ENCODE measurements at regions not wholly inside any gene's neighbourhood (a gene's known extent, or its start where the extent isn't known, plus 50 kb on each side); places are given as distances from the start of the nearest gene placed in this dataset.

- CTCF ChIA-PET, result no interaction called here
- Mint-ChIP-seq H3K36me3 (ENCODE audit: insufficient read depth, unreplicated experiment) (no peaks in the 10 kb centered on the region), H3K9me3 (ENCODE audit: unreplicated experiment) (no peaks in the 10 kb centered on the region), H3K4me1 (ENCODE audit: insufficient read depth, unreplicated experiment) (no peaks in the 10 kb centered on the region), H3K27me3 (ENCODE audit: insufficient read depth, unreplicated experiment) (peaks cover 63% of the 10 kb centered on the region), H3K27ac (ENCODE audit: low read depth, unreplicated experiment) (no peak overlapping the region), H3K4me3 (ENCODE audit: unreplicated experiment) (no peak overlapping the region)
- no peak for DNase-seq (ENCODE audit: unreplicated experiment)
- intact Hi-C loops (cut with micrococcal nuclease), result no loop called here
- no peak for TF ChIP-seq CTCF (IDR thresholded peaks at IDR 0.05; ENCODE audit: unreplicated experiment)
- no TSS peak for BruUV-seq (replicated peaks)
- POLR2A ChIA-PET, result interaction anchor here (0.6 kb wide), 1 partner anchor 44 kb away, joined by 3 read pairs; no protein-coding TSS in a partner anchor
These were observed 94.1 kb upstream of the NECTIN1 start for GRCh38 chr11:119823077-119823476.

- H3K4me3 Mint-ChIP-seq (ENCODE audit: unreplicated experiment), result no peak overlapping the region
- DNase-seq (ENCODE audit: unreplicated experiment), result no peak
- CTCF ChIA-PET, result no interaction called here
- POLR2A ChIA-PET, result no interaction called here
- H3K36me3 Mint-ChIP-seq (ENCODE audit: insufficient read depth, unreplicated experiment), result no peaks in the 10 kb centered on the region
- BruUV-seq (replicated peaks), result no TSS peak
- H3K9me3 Mint-ChIP-seq (ENCODE audit: unreplicated experiment), result no peaks in the 10 kb centered on the region
- H3K27me3 Mint-ChIP-seq (ENCODE audit: insufficient read depth, unreplicated experiment), result peaks cover 67% of the 10 kb centered on the region
- no peaks in the 10 kb centered on the region for H3K4me1 Mint-ChIP-seq (ENCODE audit: insufficient read depth, unreplicated experiment)
- no peak for TF ChIP-seq CTCF (IDR thresholded peaks at IDR 0.05; ENCODE audit: unreplicated experiment)
- H3K27ac Mint-ChIP-seq (ENCODE audit: low read depth, unreplicated experiment), result no peak overlapping the region
- intact Hi-C loops (cut with micrococcal nuclease), result no loop called here
These were observed 87.7 kb upstream of the NECTIN1 start for GRCh38 chr11:119816660-119817059.

- no TSS peak for BruUV-seq (replicated peaks)
- intact Hi-C loops (cut with micrococcal nuclease), result no loop called here
- Mint-ChIP-seq H3K27ac (ENCODE audit: low read depth, unreplicated experiment) (no peak overlapping the region), H3K4me1 (ENCODE audit: insufficient read depth, unreplicated experiment) (no peaks in the 10 kb centered on the region), H3K36me3 (ENCODE audit: insufficient read depth, unreplicated experiment) (no peaks in the 10 kb centered on the region), H3K9me3 (ENCODE audit: unreplicated experiment) (no peaks in the 10 kb centered on the region), H3K27me3 (ENCODE audit: insufficient read depth, unreplicated experiment) (peaks cover 74% of the 10 kb centered on the region), H3K4me3 (ENCODE audit: unreplicated experiment) (no peak overlapping the region)
- ChIA-PET CTCF (no interaction called here), POLR2A (no interaction called here)
- no peak for TF ChIP-seq CTCF (IDR thresholded peaks at IDR 0.05; ENCODE audit: unreplicated experiment)
- no peak for DNase-seq (ENCODE audit: unreplicated experiment)
These were observed 85.8 kb upstream of the NECTIN1 start for GRCh38 chr11:119814766-119815165.

GRCh38 chr11:119810478-119811232, 81.7 kb upstream of the NECTIN1 start:
- no peaks in the 10 kb centered on the region for H3K4me1 Mint-ChIP-seq (ENCODE audit: insufficient read depth, unreplicated experiment)
- POLR2A ChIA-PET, result no interaction called here
- intact Hi-C loops (cut with micrococcal nuclease), result no loop called here
- H3K4me3 Mint-ChIP-seq (ENCODE audit: unreplicated experiment), result no peak overlapping the region
- no peak for DNase-seq (ENCODE audit: unreplicated experiment)
- no TSS peak for BruUV-seq (replicated peaks)
- H3K27me3 Mint-ChIP-seq (ENCODE audit: insufficient read depth, unreplicated experiment), result peaks cover 71% of the 10 kb centered on the region
- no peaks in the 10 kb centered on the region for H3K9me3 Mint-ChIP-seq (ENCODE audit: unreplicated experiment)
- CTCF ChIA-PET, result no interaction called here
- no peak for TF ChIP-seq CTCF (IDR thresholded peaks at IDR 0.05; ENCODE audit: unreplicated experiment)
- no peak overlapping the region for H3K27ac Mint-ChIP-seq (ENCODE audit: low read depth, unreplicated experiment)
- no peaks in the 10 kb centered on the region for H3K36me3 Mint-ChIP-seq (ENCODE audit: insufficient read depth, unreplicated experiment)

All from MCF 10A (cell line).